ENCODE measurements at regions not wholly inside any gene's neighbourhood (a gene's known extent, or its start where the extent isn't known, plus 50 kb on each side); places are given as distances from the start of the nearest gene placed in this dataset.

DNA sequence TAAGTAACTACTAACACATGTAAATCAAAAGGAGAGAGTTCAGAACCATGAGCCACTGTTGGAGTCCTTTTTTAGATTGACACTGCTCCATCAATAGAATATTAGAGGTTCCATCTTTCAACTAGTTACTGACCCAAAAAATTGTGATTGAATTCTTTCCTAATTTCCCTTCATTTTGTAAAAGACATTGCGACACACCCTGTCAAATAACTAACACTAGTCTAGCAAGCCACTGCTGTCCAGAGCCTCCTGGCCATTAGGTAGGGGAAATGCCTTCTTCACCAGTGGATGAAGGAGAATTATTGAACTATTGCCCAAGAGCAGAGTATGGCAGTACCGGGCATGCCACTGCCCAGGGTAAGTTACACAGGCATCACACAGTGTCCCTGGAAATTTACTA, 282.3 kb downstream of the FOXA2 start:
- no peak for DNase-seq (ENCODE audit: low read depth)
- TF ChIP-seq, protein P1, sequence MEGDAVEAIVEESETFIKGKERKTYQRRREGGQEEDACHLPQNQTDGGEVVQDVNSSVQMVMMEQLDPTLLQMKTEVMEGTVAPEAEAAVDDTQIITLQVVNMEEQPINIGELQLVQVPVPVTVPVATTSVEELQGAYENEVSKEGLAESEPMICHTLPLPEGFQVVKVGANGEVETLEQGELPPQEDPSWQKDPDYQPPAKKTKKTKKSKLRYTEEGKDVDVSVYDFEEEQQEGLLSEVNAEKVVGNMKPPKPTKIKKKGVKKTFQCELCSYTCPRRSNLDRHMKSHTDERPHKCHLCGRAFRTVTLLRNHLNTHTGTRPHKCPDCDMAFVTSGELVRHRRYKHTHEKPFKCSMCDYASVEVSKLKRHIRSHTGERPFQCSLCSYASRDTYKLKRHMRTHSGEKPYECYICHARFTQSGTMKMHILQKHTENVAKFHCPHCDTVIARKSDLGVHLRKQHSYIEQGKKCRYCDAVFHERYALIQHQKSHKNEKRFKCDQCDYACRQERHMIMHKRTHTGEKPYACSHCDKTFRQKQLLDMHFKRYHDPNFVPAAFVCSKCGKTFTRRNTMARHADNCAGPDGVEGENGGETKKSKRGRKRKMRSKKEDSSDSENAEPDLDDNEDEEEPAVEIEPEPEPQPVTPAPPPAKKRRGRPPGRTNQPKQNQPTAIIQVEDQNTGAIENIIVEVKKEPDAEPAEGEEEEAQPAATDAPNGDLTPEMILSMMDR (conservative IDR thresholded peaks at IDR 0.05; ENCODE audit: low read depth, low read length) = no peak
- H3K4me3 ChIP-seq (ENCODE audit: low read depth, low read length) = no peak overlapping the region

- TF ChIP-seq, protein P1 (conservative IDR thresholded peaks at IDR 0.05; ENCODE audit: low read depth, low read length) = no peak
- DNase-seq (ENCODE audit: low read depth) = no peak
- no peak overlapping the region for H3K4me3 ChIP-seq (ENCODE audit: low read depth, low read length)
Observed at GRCh38 chr20:22293886-22294285, 290.5 kb downstream of the FOXA2 start.

DNA sequence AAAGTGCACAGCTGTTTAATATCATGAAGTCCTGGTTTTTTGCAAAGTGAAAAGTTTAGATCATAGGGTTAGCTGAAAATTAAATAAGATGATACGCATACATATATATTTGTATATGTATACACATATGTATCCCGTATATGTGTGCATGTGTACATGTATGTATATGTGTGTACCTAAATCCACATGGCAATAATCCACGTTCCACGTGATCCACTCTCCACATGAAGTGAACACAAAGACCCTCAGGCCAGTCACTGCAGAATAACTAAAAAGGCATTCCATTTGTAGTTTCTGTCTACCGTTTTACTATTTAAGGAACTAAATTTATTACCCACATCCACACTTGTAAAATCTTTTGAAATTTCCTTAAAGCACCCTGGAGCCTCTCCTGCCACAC, 294.9 kb downstream of the FOXA2 start:
- no peak overlapping the region for H3K4me3 ChIP-seq (ENCODE audit: low read depth, low read length)
- no peak for DNase-seq (ENCODE audit: low read depth)
- TF ChIP-seq, protein P1 (conservative IDR thresholded peaks at IDR 0.05; ENCODE audit: low read depth, low read length) = no peak

DNA sequence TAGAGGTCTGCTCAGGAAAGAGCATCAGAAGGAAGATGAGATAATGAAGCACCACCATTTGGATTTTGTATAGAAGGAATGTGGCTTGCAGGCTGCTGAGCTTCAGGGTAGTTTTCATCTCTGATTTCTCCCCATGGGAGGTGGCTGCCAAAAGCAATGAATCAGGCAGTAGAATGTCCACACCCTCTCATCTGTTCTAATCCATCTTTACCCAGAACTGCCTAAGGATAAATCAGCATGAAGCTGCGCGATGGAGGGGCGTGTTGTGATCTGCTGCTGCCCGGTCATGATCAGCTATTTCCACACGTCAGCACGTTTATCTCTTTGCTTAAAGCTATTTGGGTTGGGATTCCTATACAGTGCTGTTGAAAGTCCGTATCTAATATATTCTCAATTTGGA, 295.4 kb downstream of the FOXA2 start:
- no peak overlapping the region for H3K4me3 ChIP-seq (ENCODE audit: low read depth, low read length)
- DNase-seq (ENCODE audit: low read depth) = no peak

GRCh38 chr20:22288156-22288555, 296.2 kb downstream of the FOXA2 start:
- no peak for DNase-seq (ENCODE audit: low read depth)
- no peak overlapping the region for H3K4me3 ChIP-seq (ENCODE audit: low read depth, low read length)
- TF ChIP-seq, protein P1 (conservative IDR thresholded peaks at IDR 0.05; ENCODE audit: low read depth, low read length) = no peak

More for the DNA sequence above, 295.4 kb downstream of the FOXA2 start:
- TF ChIP-seq, protein P1 (conservative IDR thresholded peaks at IDR 0.05; ENCODE audit: low read depth, low read length) = no peak

GRCh38 chr20:22285555-22285954, 298.8 kb downstream of the FOXA2 start:
- TF ChIP-seq, protein P1 (conservative IDR thresholded peaks at IDR 0.05; ENCODE audit: low read depth, low read length) = no peak
- no peak for DNase-seq (ENCODE audit: low read depth)
- H3K4me3 ChIP-seq (ENCODE audit: low read depth, low read length) = no peak overlapping the region

- TF ChIP-seq, protein P1 (conservative IDR thresholded peaks at IDR 0.05; ENCODE audit: low read depth, low read length) = no peak
- H3K4me3 ChIP-seq (ENCODE audit: low read depth, low read length) = no peak overlapping the region
- no peak for DNase-seq (ENCODE audit: low read depth)
Observed at GRCh38 chr20:22282696-22283095, 301.7 kb downstream of the FOXA2 start.
